GM10847 (cell line): ENCODE measurements at regions not wholly inside any gene's neighbourhood (a gene's known extent, or its start where the extent isn't known, plus 50 kb on each side); places are given as distances from the start of the nearest gene placed in this dataset.

Source experiments
- POLR2A ChIP-seq: IDR thresholded peaks from 2 replicates; pipeline ENCODE4 v1.6.1; 2011; ENCODE audit not compliant: insufficient read length; ENCODE audit errors: extremely low read depth

DNA sequence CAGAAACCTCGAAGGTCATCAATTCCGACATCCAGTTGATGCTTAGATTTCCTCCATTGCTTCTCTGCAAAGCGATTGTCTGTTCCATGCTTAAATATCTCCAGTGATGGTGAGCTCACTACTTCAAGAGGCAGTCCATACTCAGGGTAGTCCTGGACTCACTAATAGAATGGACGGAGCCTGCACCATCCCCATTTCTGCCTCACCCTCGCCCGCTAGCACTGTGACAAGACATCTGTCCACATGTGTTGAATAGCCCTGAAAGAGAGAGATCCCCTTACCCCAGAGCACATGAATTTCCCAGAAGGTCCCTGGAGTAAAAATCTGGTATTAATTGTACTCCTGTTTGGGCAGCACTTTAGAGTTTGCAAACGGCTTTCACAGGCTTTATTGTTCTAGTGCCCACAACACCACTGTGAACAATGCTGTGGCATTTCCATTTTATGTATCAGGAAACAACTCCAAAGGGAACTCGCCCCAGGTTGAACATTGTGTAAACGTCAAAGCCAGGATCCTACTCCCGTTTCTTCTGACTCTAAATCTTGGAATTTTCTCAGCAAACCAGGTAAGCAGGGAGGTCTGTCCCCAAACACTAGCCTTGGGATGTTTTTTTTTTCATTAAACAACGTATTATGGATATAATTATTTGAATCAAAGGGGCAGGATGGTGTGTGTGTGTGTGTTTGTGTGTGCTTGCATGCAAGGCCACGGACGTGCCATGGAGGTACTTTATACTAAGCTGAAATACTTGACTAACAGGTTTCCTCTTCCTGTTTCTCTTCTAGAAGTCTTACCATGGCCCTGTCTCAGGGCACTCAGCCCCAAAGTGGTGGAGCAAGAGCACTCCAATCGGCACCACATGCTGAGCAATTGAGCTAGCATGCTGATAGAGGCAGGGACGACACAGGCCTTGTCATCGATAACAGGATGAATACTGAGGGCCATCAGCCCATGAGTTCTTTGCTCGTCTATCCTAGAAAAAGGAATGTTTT is 198.3 kb downstream of the OPA1 start:
- no peak for TF ChIP-seq POLR2A

DNA sequence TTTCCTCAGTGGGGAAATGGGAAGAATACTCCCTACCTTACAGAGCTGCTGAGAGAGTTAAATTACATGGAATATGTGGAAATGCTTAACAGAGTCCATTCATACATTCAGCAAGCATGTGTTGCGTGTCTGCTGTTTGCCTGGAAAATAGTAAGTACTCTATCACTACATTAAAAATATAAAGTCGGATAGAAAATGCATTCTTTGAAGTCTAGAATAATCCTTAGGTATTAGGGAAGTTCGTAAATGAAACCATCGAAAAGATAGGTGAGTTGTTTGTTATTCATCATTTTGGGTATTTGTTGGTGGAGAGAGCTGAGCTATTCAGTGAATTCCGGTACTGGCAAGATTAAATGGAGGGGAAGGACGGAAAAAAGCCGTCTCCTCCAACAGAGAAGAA is 200.1 kb downstream of the OPA1 start:
- no peak for TF ChIP-seq POLR2A

DNA sequence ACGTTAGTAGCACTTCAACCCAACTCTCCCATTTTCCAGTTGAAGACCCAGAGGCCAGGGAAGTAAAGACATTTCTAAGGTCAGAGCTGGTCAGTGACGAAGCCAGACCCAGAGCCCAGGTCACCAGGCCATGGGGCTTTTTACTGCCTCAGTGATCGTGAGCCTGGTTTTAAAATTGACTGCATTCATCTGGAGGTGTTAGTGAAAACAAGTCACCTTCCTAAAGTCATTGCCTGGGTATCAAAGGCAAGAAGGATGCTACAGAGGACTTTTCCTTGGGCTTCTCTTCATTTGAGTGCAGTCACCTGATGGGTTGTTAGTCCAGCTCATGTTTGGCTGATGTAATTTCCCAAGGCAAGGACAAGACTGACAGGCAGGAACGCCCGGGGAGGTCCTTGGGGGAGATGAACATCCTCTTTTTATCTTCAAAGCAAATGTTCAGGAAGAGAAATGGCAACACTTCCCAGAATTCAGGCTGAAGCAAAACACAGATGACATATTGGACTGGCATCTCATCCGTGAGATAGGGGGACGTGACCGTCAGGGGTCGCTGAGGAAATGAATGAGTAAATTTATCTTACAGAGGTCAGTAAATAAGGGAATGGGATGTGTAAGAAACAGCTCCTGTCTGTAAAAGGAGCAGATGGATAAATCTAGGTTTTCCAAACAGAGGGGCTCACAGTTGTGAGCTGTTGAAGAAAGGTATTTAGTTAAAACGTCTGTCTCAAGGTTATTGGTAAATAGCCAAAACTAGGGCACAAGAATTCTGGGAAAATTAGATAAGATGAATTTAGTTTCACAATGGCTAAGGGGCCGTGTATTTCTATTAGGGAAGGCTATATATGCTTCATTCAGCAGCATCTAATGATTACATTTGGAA is 201.2 kb downstream of the OPA1 start:
- TF ChIP-seq POLR2A: no peak

DNA sequence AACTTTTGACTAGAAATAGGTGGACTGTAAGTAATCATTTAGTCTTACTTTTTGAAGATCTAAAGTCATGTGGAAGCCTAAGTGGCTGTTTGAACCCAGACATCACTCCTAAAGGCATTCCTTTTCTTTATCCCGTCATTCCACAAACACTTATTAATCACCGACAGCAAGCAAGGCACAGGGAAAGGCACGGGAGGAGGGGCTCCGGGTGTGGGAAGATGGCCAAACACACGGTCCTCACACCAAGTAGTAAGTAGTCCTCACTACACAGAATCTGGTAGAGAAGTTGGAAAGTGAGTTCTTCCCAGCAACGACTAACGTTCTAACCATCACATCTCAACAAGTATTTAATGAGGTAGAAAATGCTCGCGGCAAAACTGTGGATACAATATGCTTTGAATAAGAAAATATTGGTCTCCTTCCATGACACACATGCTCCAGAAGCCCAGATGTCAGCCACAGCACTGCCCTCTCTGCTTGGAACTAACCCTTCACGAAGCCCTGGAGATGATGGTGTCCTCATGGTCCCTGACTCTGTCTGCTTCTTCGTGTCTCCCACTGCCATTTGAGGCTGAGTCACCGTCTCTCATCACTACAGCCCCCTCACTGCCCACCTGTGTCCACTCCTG is 202.2 kb downstream of the OPA1 start:
- TF ChIP-seq POLR2A: no peak

DNA sequence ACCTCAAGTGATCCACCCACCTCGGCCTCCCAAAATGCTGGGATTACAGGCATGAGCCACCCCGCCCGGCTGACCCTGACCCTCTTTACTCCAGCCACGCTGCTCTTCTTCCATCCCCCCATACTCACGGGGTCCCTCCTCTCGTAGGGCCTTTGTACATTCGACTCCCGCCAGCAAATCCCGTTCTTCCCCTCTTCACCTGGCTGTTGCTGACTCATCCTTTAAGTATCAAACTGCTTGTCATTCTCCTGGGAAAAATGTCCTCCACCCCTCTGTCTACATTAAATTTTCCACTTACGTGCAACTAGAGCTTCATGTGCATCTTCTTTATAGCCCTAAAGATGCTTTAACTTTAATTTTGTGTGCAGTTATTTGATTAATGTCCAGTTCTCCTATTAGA is 203.1 kb downstream of the OPA1 start:
- TF ChIP-seq POLR2A: no peak

DNA sequence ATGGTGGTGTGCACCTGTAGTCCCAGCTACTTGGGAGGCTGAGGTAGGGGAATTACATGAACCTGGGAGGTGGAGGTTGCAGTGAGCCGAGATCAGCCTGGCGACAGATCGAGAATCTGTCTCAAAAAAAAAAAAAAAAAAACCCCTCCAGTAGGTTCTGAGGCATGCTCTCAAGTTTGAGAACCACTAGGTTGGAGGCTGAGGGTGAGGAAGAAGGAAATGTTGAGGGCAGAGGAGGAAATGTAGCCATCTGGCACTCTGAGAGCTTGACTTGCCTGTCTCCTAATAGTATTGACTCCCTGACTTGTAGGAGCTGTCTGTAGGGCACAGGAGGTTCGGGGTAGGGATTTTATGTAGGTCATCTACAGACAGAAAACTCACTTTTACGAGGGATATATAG is 204.6 kb downstream of the OPA1 start:
- TF ChIP-seq POLR2A: no peak

DNA sequence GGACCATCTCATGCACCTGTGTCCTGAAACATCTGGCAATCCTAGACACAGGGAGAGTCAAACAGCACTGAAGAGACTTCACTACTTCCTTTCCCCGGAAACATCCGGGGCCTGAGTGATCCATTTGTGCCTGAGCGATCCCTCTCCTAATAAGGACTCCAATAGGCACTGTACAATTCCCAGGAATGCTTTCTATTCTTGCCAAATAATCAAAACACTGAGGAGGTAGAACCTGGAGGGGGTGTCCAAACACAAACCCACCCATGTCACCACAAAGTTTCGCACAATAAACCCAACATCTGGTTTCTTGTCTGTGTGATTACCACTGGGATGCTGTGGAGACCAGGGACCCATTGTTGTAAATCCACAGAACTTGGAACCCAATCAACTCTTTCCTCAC is 205.0 kb downstream of the OPA1 start:
- no peak for TF ChIP-seq POLR2A

DNA sequence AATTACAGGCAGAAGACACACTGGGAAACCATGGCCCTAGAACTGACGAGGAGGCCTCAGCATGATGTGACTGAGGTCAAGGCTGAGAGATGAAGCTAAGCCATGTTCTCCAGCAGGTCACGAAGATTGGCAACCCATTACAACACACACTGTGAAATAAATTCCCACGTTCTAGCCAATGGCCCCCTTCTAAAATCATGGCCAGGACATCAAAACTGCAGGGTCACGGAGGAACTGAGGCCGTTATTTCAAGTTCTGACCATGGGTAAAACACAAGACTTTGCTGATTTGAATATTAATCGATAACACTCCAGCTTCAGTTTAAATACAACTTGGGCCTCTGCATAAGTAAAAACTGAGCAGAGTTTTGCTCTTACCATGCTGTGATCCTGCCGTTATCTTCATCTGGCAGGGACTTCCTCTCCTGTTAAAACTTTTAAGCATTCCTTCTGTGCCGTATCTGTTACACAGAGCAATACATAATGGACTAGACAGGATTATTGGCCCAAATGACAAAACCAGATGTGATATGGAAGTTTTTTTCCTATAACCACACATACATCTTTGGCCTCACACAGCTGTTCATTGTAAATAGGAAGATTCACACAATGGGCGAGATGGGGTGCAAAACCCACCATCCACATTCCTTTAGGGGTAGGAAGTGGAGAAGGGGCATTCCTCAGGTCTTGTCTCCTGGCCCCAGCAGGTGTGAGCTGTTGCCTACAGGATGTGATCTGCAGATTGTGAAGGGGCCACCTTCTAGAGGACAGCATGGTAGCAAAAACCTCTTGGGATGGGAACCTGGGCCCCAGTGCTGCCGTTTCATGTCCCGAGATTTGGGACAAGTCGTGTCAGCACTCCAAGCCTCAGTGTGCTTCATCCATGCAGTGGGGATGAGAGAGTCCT is 207.4 kb downstream of the OPA1 start:
- no peak for TF ChIP-seq POLR2A

DNA sequence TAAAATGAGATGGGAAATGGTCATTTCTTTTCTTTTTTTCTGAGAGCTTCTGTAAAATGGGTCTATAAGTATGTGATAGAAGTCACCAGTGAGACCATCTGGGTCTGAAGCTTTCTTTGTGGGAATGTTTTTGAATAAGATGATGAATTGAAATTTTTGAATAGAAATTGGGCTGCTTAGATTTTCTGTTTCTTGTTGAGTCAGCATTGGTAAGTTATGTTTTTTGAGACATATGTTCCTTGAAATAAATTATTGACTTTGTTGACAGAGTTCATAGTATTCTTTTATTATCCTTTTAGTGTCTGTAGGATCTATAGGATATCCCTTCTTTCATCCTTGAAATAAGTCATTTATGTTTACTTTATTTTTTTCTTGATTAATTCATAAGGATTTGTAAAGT is 208.1 kb downstream of the OPA1 start:
- no peak for TF ChIP-seq POLR2A

DNA sequence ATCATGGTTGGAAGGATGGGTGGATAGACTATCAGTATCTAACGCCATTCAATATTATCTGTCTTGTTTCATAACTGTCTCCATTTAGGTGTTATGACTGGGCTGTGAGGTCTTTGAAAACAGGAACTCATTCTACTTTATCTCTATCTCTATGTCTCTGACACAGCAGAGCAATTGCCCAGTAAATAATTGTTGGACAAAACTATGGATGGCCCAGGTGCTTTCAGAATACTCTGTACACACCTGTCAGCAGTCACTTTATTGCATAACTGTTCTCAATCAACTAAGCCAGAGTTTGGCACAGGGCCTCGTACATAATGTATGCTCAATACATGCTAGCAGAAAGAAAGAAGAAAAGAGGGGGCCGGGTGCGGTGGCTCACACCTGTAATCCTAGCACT is 210.3 kb downstream of the OPA1 start:
- TF ChIP-seq POLR2A: no peak

DNA sequence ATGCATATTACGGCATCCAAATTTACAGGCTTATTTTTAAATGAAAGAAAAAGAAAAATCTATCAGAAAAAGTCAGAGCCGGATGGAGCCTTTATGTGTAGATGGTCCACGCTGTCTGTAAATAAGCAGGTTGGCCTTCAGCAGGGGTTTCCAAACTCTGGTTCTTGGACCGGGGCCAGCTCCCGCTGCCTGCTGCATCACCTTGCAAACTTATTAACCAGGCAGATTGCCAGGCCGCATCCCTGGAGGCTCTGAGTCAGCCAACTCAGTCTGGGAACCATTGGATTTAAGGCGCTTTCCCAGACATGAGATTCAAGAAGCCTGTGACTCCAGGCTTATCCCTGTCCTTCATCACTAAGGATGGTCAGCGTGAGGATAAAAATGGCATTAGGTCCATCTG is 212.4 kb downstream of the OPA1 start:
- no peak for TF ChIP-seq POLR2A

DNA sequence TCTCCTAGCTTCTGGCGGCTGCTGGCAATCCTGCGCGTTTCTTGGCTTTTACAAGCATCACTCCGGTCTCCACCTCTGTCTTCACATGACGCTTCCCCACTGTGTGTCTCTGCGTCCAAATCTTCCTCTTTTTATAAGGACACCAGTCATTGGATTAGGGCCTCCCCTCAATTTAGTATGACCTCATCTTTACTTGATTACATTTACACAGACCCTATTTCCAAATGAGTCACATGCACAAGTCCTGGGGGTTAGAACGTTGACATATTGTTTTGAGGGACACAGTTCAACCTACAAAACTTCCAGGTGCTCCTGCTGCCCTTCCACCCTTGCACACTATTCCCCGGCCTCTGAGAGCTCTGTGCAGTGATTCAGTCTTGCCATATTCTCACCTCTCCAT is 215.3 kb downstream of the OPA1 start:
- TF ChIP-seq POLR2A: no peak

DNA sequence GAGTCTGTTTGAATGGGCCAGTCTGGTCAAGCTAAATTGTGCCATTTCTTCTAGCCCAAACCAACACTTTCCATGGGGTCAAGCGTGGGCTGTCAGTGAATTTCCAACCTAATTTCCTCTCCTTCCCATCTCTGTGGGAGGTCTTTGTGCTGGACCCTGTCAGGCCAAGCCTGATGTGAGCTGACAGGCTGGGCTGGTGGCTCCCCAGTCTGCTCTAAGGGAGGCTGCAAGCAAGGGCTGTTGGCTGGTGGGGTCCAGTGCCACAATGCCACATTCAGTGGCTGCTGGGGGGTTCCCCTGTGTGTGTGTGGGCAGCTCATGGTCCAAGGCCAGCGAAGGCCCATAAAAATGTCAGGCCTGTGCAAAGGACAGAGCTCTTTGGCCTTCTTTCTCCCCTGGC is 216.1 kb downstream of the OPA1 start:
- no peak for TF ChIP-seq POLR2A

DNA sequence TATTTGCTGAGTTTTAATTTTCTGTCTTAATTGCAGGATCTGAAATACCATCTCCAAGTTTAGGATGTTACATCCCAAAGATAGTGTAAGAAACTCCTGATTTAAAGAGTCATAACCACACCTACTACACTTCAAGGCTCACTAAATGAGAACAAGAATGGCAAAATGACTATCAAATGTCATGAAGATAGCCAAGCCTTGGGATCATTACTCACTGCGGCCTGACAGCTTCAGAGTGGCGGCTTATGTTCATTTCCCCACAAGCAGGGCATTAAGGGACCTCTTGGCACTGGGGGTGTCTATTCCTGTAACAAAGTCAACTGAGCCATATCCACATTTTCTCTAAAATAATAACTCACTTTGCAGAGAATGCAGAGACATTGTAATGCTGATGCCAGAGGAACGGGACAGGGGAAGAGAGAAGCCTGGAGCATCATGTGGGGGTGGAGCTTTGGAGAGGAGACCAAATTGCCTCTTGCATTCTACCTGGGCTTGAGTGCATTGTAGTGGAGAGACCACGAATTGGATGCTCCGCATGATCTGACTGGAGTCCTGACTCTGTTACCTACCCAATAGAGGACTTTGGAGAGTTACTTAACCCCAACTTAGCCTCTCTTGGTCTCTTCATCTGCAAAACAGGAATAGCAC is 219.2 kb downstream of the OPA1 start:
- no peak for TF ChIP-seq POLR2A

DNA sequence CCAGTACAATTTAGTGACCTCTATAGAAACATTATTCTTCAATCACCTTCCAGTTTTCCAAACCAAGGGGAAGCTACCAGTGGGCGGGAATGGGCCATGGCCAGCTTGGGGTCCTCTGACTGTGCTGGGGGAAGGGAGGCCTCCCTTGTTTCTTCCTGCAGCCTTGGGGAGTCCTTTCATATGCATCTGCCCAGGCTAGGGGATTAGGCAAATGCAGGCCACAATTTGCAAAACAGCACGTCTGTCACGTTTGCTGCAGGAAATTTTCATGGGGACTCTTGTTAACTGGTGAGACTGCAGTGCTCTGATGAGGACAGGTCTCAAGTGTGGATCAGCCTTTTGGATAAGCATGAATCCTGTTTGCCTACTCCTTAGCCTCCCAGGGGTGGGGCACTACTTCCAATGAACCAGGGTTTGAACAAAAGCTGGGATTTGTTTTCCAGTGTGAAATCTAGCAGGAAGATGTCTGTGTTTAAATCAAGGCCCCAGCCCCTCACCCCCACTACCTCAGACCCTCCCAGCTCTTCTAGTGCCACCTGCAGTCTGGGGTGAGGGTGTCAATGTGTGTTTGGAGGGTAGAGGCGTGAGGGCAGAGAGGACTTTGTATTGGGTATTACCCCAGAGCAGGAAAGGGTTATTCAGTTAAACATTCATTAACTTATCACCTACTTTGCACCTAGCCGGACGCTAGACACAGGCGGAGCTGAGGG is 219.9 kb downstream of the OPA1 start:
- no peak for TF ChIP-seq POLR2A
